GM18502 (cell line): ENCODE measurements at regions not wholly inside any gene's neighbourhood (a gene's known extent, or its start where the extent isn't known, plus 50 kb on each side); places are given as distances from the start of the nearest gene placed in this dataset.
"Not testable (repeated sequence)": the region's sequence is repeated elsewhere in the genome, so short reads cannot be mapped to it uniquely, and the experiment has no call there.

Source experiments
- ATAC-seq: cut with Tn5 transposase; IDR thresholded peaks from one replicate; pipeline ENCODE4 v1.9.1; 2021; ENCODE audit warnings: mild to moderate bottlenecking; ENCODE audit not compliant: unreplicated experiment, poor library complexity

DNA sequence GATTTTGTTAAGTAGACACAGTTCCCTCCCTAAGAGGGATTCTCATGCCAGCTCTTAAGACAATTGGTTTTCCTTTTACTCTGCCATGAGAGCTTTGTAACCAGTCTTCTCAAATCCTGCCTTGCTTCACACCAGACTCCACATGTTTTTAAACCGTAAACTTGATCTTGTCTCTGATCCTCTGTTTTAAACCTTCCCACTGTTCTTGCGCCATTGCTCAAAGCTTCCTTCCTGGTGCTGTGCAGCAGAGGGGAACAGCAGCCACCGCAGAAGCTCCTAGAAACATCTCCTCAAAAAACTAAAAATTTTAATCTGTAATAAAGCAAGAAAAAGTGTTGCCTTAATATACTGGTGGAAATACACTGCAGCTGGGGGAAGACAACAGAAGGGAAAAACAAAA, 154.5 kb upstream of the SATB1 start:
- no peak for ATAC-seq

DNA sequence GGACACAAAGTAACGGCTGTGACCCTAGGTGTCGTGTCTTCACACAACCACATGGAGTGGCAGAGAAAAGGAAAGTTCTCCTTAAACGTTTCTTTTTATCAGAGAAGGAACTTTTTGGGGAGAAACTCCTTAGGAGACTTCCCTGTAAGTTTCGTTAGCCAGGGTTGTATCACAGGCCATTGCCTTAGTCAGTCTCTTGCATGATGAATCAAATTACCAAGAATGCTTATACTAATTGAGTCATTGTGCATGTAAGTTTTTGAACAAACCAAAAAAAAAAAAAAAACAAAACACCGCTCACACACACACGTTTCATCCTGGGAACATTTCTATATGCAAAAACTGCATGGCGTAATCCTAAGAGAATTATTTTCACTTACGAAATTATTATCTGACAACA, 150.4 kb upstream of the SATB1 start:
- no peak for ATAC-seq

DNA sequence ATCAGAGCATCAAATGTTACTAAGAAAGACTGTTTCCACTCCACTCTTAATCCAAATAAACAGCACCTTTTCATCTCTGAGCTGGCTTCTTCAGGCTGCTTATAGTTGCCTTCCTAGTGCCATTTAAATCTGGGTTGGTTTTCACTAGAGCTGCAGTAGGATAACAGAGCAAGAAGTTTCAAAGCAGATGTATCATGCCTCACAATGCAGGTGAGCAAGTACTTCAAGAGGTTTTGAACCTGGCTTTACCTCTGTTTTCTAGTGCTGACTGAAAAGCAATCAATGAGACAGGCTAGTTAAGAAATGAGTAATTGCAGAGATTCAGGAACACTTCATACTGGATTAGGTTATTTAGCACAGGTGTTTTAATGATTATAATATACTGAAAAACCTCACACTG, 147.7 kb upstream of the SATB1 start:
- ATAC-seq: no peak

DNA sequence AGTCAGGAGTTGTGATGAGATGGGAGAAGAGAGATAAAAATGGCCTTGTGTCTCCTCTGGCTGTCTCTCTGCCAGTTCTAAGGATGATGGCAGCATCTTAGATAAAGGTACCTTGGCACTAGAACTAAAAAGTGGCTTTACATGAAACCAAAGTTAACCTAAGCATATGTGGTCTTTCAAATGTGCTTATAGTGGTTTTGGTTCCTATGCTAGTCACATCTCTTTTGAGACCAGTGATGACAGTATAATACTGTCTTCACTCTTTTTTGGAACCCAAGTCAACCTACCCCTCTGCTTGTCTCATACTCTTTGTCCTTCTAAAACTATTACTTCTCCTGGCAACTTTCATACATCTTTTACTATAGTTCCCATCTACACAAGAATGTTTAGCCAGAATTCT, 142.2 kb upstream of the SATB1 start:
- ATAC-seq: no peak

DNA sequence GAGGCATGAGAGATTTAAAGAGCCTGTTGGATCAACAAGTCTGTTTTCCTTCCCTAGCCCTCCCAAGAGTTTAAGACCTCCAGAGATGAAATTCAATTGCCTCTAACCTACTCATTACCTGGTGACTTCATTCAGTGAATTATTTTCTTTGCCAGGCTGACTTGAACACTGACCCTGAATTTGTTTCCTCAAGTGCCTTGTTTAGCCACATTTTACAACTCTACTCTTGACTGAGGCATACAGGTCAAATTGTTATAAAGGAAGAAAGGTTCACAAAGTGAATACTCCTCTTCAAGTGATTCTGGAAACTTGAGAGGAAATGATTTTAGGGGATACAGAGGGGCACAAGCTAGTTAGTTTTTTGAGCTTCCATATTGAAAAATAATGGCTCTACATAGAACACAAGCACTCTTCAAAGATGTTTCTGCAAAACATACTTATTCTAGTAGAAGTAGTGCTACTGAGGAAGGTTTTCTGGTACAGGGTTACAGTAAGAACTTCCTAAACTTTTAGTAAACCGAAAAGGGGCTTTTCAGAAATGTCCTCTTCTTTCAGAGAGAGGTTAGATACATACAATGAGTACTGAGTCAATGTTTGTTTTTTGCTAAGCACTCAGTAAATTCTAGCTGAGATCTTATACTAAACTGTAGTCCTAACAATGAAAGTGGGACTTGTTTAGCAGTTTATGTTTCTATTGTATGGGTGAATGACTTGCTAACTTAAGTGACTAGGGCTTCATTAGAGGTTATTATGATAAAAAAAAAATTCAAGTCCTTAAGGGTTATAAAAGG, 137.4 kb upstream of the SATB1 start:
- ATAC-seq: no peak

DNA sequence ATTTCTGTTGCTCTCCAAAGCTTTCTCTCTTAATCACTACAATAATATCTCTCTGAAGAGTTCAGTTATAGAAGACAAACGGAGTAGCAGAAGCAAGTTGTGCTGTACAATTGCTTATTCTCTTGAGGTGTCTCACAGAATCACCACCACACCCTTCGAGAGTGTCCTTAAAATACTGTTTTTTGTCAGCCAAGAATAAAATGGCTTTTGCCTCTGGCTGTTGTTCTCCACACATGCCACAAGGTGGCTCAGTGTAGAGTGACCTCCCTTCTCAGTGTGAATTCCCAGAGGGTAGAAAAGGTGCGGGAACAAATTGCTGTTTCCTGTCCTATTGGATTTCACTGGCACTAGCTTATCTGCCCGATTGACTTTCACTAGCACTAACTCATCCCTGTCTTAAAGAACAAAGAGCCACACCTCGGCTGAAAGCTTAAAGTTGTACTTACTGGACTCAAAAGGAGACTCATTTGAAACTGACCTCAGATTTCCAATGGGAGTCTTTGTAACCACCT, 134.2 kb upstream of the SATB1 start:
- ATAC-seq: peak; percentile 59

DNA sequence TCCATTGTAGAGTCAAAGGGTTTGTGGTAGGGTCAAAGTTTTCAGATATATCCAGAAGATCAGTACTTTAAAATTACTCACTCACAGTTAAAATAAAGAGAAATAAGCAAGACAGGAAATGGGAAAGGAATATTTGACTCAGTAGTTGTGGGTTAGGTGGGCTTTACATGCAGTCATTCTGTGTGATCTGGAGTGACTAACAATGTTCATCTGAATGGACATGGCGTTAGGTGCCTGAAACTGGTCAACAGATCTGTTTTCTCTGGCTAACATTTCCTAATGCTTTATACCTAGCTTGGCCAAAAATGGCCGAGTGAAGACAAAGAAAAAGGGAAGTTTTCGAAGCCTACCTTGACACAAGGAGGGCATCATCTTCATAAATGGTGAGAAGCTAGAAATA, 133.4 kb upstream of the SATB1 start:
- ATAC-seq: no peak

DNA sequence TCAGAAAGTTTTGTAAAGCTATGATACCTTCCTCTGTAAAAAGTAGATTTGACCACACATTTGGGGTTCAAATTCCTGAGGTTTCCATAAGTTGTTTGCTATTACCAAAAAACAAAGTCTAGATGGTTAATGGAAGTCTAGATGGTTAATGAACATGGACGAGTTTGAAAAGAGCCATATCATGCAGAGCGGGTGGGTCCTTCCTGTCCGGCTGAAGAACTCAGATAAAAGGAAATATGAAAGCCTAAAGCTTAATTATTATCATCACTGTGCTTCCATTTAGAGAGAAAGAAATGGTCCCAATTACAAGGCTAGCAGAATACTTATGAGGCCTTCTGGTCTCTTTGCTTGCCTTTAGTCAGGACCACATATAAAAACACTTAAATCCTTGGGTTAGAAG, 132.1 kb upstream of the SATB1 start:
- no peak for ATAC-seq

DNA sequence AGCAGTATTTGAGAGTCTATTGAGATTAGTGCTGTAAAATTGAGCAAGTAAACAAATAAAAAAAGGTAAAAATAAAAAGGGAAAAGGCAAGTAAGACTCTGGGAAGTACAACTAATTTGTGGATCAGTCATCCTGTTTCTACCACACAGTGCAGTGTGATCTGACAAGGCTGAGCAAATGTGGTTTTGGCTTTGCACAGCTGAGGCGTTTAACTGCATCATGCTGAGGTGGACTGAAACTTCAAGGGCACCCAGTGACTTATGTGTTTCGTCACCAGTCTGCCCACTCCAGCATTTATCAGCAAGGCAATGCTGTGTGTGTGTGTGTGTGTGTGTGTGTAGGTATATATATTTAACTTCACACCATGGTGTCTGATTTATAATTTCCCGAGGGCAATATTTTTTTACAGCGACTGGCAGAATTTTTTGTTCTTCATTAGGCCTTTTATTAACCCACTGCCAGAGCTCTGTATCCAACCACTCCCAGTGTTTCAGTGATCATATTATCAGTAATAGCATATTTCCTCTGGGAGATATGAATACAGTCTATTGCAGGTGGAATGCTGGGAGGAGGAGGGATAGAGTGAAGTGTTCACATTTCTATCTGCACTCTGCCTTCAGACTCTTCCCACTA, 131.5 kb upstream of the SATB1 start:
- ATAC-seq: peak; percentile 91

DNA sequence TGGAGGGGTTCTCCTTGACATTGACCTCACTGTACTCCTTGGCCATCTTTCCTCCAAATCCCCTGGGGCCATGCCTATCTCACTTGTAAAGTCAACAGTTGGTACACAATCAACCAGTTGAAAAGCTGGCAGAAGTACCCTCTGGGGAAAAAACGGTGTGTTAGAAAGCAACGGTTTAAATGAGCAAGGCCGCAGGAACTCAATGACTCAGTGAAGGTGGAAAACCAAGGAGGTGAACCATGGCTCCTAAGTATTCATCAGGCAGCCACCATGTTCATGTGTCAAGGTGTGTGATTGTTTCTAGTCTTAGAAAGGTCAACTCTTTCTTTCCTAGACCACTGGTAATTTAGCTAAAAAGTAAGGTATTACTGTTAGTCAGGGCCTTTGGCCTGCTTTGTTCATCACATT, 130.9 kb upstream of the SATB1 start:
- ATAC-seq: peak; percentile 34

DNA sequence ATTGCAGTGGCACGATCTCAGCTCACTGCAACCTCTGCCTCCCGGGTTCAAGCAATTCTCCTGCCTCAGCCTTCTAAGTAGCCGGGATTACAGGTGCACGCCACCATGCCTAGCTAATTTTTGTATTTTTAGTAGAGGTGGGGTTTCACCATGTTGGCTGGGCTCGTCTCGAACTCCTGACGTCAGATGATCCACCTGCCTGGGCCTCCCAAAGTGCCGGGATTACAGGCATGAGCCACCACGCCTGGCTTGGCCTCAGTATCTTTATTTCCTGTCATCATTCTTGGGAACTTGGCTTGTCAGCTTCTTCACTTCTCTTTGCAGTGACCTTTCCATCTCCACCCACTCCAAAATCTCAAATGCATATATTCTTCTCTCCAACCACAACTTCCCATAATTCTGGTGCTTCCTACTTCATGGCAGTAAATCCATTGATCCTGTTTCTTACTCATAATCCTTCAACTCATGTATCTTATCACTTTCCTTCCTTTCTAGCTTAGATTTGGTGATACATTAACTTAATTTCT, 127.5 kb upstream of the SATB1 start:
- not testable (repeated sequence) for ATAC-seq

DNA sequence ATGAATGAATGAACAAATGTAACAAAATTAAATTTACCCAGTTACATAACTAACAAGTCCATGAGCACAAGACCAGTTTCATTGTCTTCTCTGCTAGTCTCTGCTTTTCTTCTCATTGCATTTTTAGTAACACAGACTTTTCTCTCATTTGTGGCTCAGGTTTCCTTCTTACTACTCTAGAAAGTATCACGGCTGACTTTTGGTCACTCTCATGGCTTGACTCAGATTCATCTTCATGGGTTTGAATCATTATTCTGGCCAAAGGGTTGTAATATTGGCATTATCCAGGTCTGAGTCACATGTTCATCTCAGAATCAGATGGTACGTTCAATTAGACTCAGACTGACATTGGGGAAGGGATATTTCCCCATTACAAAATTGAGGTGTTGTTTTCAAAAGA, 121.5 kb upstream of the SATB1 start:
- no peak for ATAC-seq

DNA sequence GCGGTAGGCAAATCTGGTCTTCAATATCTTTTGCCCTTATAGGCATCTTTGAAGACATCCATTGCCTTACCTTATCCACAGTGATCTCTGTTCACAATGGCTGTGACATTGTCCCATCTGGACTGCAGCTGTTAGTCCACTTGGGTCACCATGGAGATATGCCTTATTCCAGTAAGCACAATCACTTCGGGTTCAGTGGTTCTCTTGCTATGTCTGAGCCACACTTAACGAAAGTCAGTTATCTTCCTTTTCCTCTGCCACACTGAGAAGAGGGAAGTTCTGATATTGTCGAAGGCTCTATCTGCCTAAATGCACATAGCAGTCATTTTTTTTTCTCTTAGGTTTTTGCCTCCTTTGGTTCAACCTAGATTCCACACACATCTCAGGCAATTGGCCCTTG, 119.0 kb upstream of the SATB1 start:
- ATAC-seq: no peak

DNA sequence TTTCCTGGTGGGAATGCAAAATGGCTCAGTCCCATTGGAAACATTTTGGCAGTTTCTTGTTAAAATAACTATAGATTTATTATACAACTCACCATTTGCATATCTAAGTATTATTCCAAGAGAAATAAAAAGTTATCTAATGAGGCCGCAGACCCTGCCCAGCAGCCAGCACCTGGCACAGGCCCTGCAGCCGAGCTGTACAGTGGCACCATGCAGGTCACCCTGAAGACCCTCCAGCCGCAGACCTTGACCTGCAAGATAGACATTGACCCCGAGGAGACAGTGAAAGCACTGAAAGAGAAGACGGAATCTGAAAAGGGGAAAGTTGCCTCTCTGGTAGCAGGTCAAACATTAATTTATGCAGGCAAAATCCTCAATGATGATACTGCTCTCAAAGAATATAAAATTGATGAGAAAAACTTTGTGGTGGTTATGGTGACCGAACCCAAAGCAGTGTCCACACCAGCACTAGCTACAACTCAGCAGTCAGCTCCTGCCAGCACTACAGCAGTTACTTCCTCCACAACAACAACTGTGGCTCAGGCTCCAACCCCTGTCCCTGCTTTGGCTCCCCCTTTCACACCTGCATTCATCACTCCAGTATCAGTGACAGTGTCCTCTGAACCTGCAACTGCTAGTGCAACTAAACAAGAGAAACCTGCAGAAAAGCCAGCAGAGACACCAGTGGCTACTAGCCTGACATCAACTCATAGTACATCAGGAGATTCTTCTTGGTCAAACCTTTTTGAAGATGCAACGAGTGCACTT, 113.5 kb upstream of the SATB1 start:
- ATAC-seq: no peak

DNA sequence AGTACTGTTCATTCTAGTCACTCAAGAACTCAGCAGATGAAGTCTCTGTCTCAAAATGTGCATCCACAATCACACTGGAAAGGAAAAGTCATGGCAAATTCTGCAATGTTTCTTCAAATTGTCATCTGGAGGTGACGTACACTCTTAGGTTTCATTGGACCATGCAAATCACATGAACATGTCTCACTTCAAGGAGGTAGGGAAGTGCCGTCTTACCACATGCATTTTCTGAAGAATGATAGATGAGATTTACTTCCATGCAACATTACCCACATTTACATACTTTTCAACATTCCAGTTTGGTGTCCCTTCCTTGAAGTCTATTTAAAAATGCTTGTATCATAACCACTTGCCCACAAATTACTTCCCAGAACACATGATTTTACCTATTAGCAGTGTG, 107.9 kb upstream of the SATB1 start:
- ATAC-seq: no peak

DNA sequence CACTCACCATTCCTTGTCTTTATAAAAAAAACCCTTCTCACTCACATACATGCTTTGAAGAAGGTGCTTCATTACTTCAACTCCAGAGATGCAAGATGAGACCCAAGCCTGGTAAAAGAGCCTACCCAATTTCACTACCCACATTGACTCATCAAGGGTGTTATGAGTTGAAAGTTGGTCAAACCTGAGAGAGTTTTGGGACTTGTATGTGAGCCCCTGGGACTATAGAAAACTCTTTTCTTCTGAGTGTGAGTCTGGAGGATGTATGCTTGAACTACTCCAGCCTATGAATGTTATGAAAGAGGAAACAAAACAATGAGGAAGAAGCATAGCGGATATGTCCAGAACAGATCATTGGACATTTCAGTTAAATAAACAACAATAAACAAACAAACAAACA, 106.5 kb upstream of the SATB1 start:
- ATAC-seq: peak; percentile 89

DNA sequence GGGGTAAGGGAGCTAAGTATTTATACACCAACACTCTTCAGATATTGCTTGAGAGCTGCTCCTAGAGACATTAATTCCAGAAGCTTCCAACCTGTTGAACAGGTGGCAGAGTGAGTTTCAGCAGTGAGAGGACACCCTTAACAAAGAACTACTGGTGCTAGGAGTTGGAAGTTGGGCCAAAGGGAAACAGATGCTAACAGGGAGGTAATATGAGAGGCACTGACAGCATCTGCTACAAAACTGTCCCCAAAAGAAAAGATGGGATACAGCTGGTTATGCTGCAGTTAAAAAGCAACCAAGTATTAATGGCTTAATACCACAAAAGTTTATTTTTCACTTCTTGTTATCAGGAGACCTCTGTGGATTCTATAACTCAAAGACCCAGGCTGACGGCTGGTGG, 104.5 kb upstream of the SATB1 start:
- ATAC-seq: no peak

DNA sequence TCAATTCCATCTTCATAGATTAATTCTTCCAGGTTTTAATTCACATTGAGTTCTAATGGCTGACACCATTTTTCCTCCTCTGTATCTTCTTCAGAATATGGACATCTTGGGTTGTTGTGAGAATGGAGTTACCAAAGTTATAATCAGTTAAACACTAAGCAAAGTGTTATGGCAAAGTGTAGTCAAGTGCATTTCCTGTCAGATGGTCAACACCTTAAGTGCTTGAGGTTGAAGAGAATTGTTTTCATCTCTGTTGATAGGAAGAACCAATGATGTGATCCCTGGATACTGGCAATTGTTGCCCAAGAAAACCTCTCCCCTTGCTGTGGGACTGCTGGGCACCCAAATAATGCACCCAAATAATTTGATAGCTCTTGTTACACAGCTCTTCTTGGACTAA, 102.6 kb upstream of the SATB1 start:
- no peak for ATAC-seq

DNA sequence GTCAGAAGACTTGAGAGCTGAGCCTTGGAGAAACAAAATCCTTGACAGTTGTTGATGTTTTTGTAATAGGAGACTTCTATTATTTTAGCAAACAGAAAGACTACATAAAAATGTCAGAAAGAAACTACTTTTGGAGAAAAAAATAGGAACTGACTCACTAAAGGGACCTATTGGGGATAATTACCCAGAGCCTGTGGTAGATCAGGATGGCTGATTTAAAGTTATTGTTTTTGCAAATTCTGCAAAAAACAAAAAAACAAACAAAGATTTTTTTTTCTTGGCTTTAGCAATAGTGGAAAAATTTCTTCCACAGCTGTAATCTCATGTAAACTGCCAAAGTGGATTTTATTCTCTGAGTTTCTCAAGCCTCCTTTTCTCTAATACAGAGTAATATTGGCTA, 101.5 kb upstream of the SATB1 start:
- no peak for ATAC-seq

DNA sequence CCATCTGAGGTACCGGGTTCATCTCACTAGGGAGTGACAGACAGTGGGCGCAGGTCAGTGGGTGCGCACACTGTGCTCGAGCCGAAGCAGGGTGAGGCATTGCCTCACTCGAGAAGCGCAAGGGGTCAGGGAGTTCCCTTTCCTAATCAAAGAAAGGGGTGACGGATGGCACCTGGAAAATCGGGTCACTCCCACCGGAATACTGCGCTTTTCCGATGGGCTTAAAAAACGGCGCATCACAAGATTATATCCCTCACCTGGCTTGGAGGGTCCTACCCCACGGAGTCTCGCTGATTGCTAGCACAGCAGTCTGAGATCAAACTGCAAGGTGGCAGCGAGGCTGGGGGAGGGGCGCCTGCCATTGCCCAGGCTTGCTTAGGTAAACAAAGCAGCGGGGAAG, 91.0 kb upstream of the SATB1 start:
- ATAC-seq: not testable (repeated sequence)

DNA sequence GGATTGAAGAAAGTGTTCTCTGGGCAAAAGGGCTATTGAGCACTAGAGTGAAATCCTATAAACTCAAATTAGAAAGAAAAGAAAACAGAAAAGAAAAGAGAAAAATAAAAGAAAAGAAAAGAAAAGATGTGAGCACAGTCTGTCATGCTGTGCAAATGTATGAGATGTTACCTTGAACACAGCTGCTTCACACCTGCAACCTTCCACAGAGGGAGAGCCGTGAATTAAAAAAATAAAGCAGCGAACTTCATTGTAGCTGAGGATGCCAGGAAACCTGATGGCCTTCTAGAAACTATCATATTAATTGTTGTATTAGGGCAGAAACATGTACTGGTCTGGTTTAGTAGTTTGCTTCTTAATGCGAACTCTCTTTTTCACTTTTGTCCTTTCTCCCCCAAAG, 88.0 kb upstream of the SATB1 start:
- no peak for ATAC-seq
